ENCODE measurements at regions not wholly inside any gene's neighbourhood (a gene's known extent, or its start where the extent isn't known, plus 50 kb on each side); places are given as distances from the start of the nearest gene placed in this dataset.

DNA sequence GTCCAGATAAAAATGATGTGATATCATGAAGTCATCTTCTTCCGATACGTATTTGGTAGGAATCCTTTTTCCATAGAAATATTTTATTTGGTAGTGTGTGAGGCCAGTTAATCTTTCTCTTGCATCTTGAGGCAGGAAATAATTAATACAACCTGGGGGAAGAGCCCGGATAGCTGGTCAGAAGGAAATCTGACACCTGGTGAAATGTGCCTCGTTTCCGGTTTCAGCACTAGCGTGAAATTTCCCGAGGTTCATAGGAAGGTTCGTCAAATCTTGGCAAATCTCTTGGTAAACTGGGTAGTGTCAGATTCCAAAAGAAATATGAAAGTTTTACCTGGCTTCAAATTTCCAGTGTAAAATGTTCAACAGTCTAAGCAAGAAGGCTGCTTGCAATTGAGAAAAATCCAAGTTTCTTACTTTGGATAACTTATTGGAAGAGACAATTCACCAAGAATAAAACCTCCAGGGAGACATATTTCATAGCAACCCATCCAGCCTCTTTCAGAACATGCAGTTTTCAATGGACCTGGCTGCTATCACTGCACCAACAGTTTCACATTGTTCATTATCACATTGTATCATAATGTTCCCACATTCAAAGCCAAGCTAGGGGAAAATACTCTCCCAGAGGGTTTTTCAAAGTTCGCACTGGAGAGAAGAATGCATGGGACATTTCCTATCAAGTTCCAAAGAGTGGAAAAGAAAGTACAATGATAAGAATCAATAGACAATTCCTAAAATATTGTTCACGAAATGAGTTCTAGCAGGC is 454.5 kb upstream of the CITED2 start:
- TF ChIP-seq, protein P1, sequence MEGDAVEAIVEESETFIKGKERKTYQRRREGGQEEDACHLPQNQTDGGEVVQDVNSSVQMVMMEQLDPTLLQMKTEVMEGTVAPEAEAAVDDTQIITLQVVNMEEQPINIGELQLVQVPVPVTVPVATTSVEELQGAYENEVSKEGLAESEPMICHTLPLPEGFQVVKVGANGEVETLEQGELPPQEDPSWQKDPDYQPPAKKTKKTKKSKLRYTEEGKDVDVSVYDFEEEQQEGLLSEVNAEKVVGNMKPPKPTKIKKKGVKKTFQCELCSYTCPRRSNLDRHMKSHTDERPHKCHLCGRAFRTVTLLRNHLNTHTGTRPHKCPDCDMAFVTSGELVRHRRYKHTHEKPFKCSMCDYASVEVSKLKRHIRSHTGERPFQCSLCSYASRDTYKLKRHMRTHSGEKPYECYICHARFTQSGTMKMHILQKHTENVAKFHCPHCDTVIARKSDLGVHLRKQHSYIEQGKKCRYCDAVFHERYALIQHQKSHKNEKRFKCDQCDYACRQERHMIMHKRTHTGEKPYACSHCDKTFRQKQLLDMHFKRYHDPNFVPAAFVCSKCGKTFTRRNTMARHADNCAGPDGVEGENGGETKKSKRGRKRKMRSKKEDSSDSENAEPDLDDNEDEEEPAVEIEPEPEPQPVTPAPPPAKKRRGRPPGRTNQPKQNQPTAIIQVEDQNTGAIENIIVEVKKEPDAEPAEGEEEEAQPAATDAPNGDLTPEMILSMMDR (IDR thresholded peaks at IDR 0.05; ENCODE audit: control insufficient read depth, extremely low read depth, insufficient read depth), result no peak
- no peak for DNase-seq (ENCODE audit: low read depth)
- no peak overlapping the region for H3K4me3 ChIP-seq (ENCODE audit: low read depth, low read length)

DNA sequence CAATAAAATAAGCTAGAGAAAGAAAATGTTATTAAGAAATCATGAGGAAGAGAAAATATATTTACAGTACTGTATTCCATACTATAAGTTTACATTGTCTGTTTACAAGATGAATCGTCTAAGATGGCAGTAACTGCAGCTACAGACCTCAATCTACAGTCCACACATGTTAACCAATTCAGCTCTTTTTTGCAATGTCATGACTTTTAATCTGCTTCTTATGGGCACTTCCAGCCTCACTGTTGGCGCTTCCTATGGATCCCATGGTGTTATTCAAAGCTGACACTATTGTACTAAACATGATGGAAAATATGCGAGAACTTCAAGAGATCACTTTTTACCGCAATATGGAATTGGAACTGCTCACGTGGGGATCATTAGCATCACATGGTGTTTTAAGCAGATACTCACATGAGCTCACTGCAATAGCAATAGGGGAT is 451.5 kb upstream of the CITED2 start:
- no peak for DNase-seq (ENCODE audit: low read depth)
- TF ChIP-seq, protein P1 (IDR thresholded peaks at IDR 0.05; ENCODE audit: control insufficient read depth, extremely low read depth, insufficient read depth), result no peak

DNA sequence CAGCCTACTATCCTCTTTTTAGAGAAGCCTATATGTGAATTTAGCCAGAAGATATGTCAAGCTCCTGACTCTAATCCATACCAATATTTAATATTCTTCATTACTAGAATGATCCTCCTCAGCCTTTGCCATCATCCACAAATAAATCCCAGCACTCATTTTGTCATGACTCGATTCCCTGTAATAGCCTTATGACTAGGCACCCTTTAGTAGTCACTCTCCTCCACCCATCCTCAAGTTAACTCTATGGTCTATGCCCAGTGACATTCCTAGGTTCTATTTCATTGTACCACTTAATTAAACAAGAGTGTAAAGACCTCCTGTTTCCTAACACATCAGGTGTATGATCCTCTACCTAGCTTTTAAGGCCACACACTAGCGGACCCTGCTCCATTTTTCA is 450.4 kb upstream of the CITED2 start:
- no peak for DNase-seq (ENCODE audit: low read depth)
- TF ChIP-seq, protein P1 (IDR thresholded peaks at IDR 0.05; ENCODE audit: control insufficient read depth, extremely low read depth, insufficient read depth), result no peak
- H3K4me3 ChIP-seq (ENCODE audit: low read depth, low read length), result no peak overlapping the region

More for the DNA sequence above, 451.5 kb upstream of the CITED2 start:
- no peak overlapping the region for H3K4me3 ChIP-seq (ENCODE audit: low read depth, low read length)

DNA sequence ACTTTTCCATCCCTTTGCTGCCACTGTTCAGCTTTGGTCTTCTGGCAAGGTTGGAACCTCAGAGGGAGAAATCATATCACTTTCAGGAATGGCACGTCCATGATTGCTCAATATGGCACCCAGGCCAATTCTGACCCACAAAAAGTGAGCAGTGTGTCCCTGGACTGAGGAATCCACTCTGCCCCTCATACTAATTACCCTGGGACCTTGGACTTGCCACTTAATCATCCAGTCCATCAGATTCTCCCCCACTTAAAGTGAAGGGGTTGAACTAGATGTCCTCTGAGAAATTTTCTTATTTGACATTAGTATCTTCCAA is 449.3 kb upstream of the CITED2 start:
- TF ChIP-seq, protein P1 (IDR thresholded peaks at IDR 0.05; ENCODE audit: control insufficient read depth, extremely low read depth, insufficient read depth), result no peak
- DNase-seq (ENCODE audit: low read depth), result no peak
- no peak overlapping the region for H3K4me3 ChIP-seq (ENCODE audit: low read depth, low read length)

DNA sequence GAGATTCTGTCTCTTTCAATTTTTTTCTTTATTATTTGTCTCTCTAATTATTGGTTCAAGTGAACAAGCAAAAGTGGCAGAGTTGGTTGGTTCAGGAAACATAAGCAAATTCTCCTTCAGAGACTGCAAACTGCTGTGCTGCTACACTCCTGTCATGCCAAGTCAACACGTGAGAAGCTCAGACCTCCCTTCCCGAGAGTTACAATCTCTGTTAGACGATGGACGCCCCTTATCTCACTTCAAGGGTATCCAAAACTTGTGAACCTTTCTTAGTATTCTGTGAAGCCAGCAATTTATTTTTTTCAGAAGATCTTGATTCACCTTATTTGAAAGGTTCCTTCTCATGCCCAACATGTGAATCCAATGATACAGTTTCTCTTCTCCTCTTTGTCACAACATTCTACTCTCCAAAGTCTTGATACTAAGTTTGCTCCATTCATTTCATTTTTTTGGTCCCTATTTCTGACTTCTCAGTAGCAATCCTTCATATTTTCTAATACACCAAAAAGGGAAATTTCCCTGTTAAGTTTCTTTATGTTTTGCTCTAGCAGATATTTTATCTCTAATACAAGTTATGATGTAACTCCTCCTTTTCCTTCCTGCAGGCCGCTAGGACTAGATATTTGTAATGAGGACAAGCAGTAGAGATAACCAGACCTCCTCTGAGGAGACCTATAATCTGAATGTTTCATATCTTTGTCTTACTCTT is 448.8 kb upstream of the CITED2 start:
- TF ChIP-seq, protein P1 (IDR thresholded peaks at IDR 0.05; ENCODE audit: control insufficient read depth, extremely low read depth, insufficient read depth), result no peak

DNA sequence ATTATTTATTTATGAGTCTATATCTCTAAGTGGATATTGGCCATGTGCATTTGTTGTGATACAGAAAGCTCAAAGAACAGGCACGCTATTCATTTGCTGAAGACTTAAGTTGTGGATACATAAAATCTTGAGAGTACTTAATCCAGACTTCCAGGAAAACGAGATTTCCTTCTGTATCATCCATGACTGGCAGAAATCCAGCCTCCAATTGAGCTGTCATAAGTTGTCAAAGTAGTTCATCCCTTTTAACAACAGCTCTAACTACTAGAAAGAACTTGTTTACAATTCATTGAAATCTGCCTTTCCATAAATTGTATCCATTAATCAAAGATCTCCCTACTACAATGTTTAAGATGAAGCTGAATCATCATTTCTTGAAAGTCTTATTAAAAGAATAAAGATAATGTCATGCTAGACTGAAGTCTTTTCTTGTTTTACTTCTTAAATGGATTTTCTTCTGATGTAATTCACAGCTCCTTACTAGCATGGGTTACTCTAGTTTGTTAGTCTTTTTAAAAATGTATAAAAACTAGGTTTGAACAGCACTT is 447.3 kb upstream of the CITED2 start:
- TF ChIP-seq, protein P1 (IDR thresholded peaks at IDR 0.05; ENCODE audit: control insufficient read depth, extremely low read depth, insufficient read depth), result no peak
- no peak for DNase-seq (ENCODE audit: low read depth)
- H3K4me3 ChIP-seq (ENCODE audit: low read depth, low read length), result no peak overlapping the region

More for the DNA sequence above, 448.8 kb upstream of the CITED2 start:
- DNase-seq (ENCODE audit: low read depth), result no peak
- no peak overlapping the region for H3K4me3 ChIP-seq (ENCODE audit: low read depth, low read length)
